ENCODE measurements at regions not wholly inside any gene's neighbourhood (a gene's known extent, or its start where the extent isn't known, plus 50 kb on each side); places are given as distances from the start of the nearest gene placed in this dataset.

DNA sequence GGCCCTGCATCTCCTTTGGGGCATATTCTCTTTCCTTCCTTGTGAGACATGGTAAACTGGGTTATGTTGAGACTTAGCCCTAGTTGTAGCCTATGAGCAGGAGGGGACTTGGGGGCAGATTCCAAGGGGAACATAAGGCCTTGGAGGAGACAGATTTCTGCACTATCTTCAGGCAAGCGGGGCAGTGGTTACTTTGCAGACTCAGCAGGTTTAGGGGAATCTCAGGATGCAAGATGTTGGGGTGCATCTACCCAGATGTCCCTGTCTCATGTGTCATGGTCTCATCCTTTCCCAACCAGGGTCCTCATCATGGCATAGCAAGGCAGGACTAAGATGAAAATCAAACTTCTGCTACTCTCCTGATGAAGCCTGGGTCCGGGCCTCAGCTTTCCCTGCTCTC is 58.6 kb upstream of the PTPRT start:
- TF ChIP-seq, protein P1, sequence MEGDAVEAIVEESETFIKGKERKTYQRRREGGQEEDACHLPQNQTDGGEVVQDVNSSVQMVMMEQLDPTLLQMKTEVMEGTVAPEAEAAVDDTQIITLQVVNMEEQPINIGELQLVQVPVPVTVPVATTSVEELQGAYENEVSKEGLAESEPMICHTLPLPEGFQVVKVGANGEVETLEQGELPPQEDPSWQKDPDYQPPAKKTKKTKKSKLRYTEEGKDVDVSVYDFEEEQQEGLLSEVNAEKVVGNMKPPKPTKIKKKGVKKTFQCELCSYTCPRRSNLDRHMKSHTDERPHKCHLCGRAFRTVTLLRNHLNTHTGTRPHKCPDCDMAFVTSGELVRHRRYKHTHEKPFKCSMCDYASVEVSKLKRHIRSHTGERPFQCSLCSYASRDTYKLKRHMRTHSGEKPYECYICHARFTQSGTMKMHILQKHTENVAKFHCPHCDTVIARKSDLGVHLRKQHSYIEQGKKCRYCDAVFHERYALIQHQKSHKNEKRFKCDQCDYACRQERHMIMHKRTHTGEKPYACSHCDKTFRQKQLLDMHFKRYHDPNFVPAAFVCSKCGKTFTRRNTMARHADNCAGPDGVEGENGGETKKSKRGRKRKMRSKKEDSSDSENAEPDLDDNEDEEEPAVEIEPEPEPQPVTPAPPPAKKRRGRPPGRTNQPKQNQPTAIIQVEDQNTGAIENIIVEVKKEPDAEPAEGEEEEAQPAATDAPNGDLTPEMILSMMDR (IDR thresholded peaks at IDR 0.05) = no peak
- no peak for TF ChIP-seq POLR2A (IDR thresholded peaks at IDR 0.05)

All from lower leg skin (tissue), 3 donors.